AG04450 (cell line): ENCODE measurements at regions not wholly inside any gene's neighbourhood (a gene's known extent, or its start where the extent isn't known, plus 50 kb on each side); places are given as distances from the start of the nearest gene placed in this dataset.

Source experiments
- CTCF ChIA-PET: fragments of 300-600, 350-600 bp; formaldehyde crosslinking; extraction: SDS; loops from one replicate; lab custom pipeline; 2022; ENCODE audit warnings: antibody characterized with exemption, inconsistent platforms; lab: Charles Lee
- POLR2A ChIA-PET: fragments of 350-600 bp; formaldehyde crosslinking; extraction: SDS; loops from one replicate; lab custom pipeline; 2021; ENCODE audit warnings: antibody characterized with exemption, inconsistent platforms; lab: Yijun Ruan, JAX
- DNase-seq: peaks from one replicate; pipeline ENCODE4 v3.0.0-alpha.2; 2011; ENCODE audit warnings: low read depth, low spot score
- H3K27ac ChIP-seq: one replicate; pipeline ENCODE4 v1.5.1; 2012; ENCODE audit warnings: low read depth, low read length, control low read depth
- H3K27me3 ChIP-seq: one replicate; pipeline ENCODE4 v1.6.0; 2012; ENCODE audit warnings: low read length; ENCODE audit not compliant: control insufficient read depth, insufficient read depth
- H3K4me3 ChIP-seq: 2 replicates; pipeline ENCODE4 v1.5.1; 2011; ENCODE audit warnings: mild to moderate bottlenecking, low read depth, low read length, control low read depth
- H3K9me3 ChIP-seq: 2 replicates; pipeline ENCODE4 v1.5.1; 2012; ENCODE audit warnings: low read length; ENCODE audit not compliant: control insufficient read depth, insufficient read depth
- CTCF ChIP-seq: IDR thresholded peaks from 2 replicates; pipeline ENCODE4 v1.5.1; 2011; ENCODE audit warnings: low read depth, low read length, control low read depth, inconsistent platforms

GRCh38 chr15:38190501-38190900 lies 62.1 kb upstream of the SPRED1 start:
- TF ChIP-seq CTCF, result no peak
- DNase-seq, result no peak
- POLR2A ChIA-PET, result no interaction called here
- CTCF ChIA-PET, result no interaction called here
- no peaks in the 10 kb centered on the region for H3K9me3 ChIP-seq
- H3K27ac ChIP-seq, result no peak overlapping the region
- peaks cover 3% of the 10 kb centered on the region for H3K27me3 ChIP-seq
- H3K4me3 ChIP-seq, result no peak overlapping the region

DNA sequence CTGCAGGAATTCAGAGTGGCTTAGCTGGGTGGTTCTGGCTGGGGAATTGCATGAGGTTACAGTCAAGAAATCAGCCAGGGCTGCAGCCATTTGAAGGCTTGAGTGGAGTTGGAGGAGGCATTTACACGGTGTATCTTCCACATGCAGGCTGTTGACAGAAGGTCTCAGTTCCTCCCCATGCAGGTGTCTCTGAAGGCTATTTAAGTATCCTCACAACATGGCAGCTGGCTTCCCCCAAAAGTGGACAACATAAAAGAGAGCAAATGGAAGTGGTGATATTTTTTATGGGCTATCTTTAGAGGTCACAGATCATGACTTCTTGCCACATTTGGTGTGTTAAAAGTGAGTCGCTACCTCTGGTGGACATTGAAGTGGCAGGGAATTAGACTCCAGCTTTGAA lies 60.1 kb upstream of the SPRED1 start:
- Histone ChIP-seq H3K9me3 (no peaks in the 10 kb centered on the region), H3K27me3 (peaks cover 3% of the 10 kb centered on the region), H3K4me3 (no peak overlapping the region), H3K27ac (no peak overlapping the region)
- POLR2A ChIA-PET, result no interaction called here
- no peak for DNase-seq
- TF ChIP-seq CTCF, result no peak
- CTCF ChIA-PET, result interaction anchor here (1.0 kb wide), 1 partner anchor 10 kb away, joined by 3 read pairs; no protein-coding TSS in a partner anchor

- ChIA-PET POLR2A (no interaction called here), CTCF (no interaction called here)
- no peaks in the 10 kb centered on the region for H3K9me3 ChIP-seq
- no peak overlapping the region for H3K27ac ChIP-seq
- H3K4me3 ChIP-seq, result no peak overlapping the region
- TF ChIP-seq CTCF, result no peak
- no peak for DNase-seq
- H3K27me3 ChIP-seq, result no peaks in the 10 kb centered on the region
These were observed 59.1 kb upstream of the SPRED1 start for GRCh38 chr15:38193496-38193895.

- no peak overlapping the region for H3K4me3 ChIP-seq
- TF ChIP-seq CTCF, result no peak
- no peaks in the 10 kb centered on the region for H3K9me3 ChIP-seq
- no peak for DNase-seq
- CTCF ChIA-PET, result no interaction called here
- no peak overlapping the region for H3K27ac ChIP-seq
- H3K27me3 ChIP-seq, result no peaks in the 10 kb centered on the region
- POLR2A ChIA-PET, result no interaction called here
These were observed 57.3 kb upstream of the SPRED1 start for GRCh38 chr15:38195191-38195901.

DNA sequence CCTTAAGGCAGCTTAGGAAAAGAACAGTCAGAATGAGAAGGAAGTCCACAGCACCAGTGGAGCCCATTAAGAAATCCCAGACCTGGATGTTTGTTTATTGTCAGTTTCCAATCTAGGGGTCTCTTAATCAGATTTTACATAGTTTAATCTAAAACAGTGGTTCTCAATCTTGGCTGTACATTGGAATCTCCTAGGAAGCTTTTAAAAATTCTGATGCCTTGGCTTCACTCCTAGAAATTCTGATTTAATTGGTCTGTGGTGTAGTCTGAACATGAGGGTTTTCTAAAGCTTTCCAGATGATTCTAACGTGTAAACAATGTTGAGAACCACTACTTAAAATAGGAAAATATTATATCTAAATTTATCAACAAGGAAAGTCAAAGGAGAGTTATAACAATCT lies 56.6 kb upstream of the SPRED1 start:
- no peak overlapping the region for H3K4me3 ChIP-seq
- POLR2A ChIA-PET, result no interaction called here
- no peak overlapping the region for H3K27ac ChIP-seq
- no peak for DNase-seq
- H3K9me3 ChIP-seq, result no peaks in the 10 kb centered on the region
- CTCF ChIA-PET, result no interaction called here
- no peaks in the 10 kb centered on the region for H3K27me3 ChIP-seq
- no peak for TF ChIP-seq CTCF
